Tibial artery (tissue), 4 donors: ENCODE measurements at regions not wholly inside any gene's neighbourhood (a gene's known extent, or its start where the extent isn't known, plus 50 kb on each side); places are given as distances from the start of the nearest gene placed in this dataset.

Experiments used
- DNase-seq, 2 donors: peaks; one replicate each; pipeline ENCODE4 v3.0.0-alpha.2; 2019
- H3K27ac ChIP-seq, 2 donors: fragments of 200-600 bp; sonication (generic) in 1 of 2; 1 replicate in 1 of 2; 2 replicates in 1 of 2; pipeline ENCODE4 v1.5.1; 2018 to 2019; ENCODE audit warnings: mild to moderate bottlenecking in 1 of 2
- H3K27me3 ChIP-seq, 2 donors: fragments of 200-600 bp; sonication (generic) in 1 of 2; one replicate each; pipeline versions ENCODE4 v1.5.1 to v1.6.0; 2016 to 2019
- H3K36me3 ChIP-seq, 3 donors: fragments of 200-600 bp; sonication (generic) in 2 of 3; one replicate each; pipeline ENCODE4 v1.5.1; 2016 to 2019; ENCODE audit warnings: mild to moderate bottlenecking in 2 of 3
- H3K4me1 ChIP-seq, 4 donors: fragments of 200-600 bp; sonication (generic) in 2 of 4; 1 replicate in 3 of 4; 2 replicates in 1 of 4; pipeline ENCODE4 v1.5.1; 2016 to 2019
- H3K4me3 ChIP-seq, 2 donors: fragments of 200-600 bp; sonication (generic) in 1 of 2; 1 replicate in 1 of 2; 2 replicates in 1 of 2; pipeline ENCODE4 v1.5.1; 2018 to 2019; ENCODE audit warnings: mild to moderate bottlenecking in 2 of 2
- H3K9me3 ChIP-seq, 3 donors: fragments of 200-600 bp; sonication (generic) in 1 of 3; one replicate each; pipeline ENCODE4 v1.5.1; 2016 to 2019
- intact Hi-C: fragments of 100-400 bp; cut with DNase I; formaldehyde crosslinking; loops from one replicate; pipeline ENCODE4 v1.15.0; 2023; ENCODE audit warnings: low total_unique reads
- TF ChIP-seq, protein P1 (sequence below), 2 experiments: fragments of 200-600 bp in 1 of 2; fragments of 450-650 bp in 1 of 2; IDR thresholded peaks; one replicate each; pipeline ENCODE4 v1.5.1; 2017 to 2019; ENCODE audit warnings: antibody characterized with exemption in 2 of 2, mild to moderate bottlenecking in 1 of 2, moderate library complexity in 1 of 2

DNA sequence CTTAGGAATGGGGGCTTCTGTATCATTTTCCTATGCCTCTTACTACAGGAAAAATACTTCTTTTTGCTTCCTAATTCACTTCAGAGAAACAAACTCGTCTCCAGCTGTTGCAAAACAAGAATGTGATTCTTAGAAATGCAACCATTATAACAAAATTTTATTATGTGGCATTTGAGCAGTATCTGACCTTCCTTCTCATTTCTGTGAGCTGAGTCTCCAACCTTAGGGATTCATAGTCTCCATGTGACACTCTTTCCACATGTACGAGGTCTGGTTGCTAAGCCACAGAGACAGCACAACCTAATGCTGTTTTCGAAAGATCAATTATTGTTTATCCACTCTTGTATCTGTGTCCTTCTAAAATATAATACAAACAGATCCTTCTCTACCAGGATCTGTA lies 75.3 kb upstream of the RGS4 start:
- TF ChIP-seq, protein P1, sequence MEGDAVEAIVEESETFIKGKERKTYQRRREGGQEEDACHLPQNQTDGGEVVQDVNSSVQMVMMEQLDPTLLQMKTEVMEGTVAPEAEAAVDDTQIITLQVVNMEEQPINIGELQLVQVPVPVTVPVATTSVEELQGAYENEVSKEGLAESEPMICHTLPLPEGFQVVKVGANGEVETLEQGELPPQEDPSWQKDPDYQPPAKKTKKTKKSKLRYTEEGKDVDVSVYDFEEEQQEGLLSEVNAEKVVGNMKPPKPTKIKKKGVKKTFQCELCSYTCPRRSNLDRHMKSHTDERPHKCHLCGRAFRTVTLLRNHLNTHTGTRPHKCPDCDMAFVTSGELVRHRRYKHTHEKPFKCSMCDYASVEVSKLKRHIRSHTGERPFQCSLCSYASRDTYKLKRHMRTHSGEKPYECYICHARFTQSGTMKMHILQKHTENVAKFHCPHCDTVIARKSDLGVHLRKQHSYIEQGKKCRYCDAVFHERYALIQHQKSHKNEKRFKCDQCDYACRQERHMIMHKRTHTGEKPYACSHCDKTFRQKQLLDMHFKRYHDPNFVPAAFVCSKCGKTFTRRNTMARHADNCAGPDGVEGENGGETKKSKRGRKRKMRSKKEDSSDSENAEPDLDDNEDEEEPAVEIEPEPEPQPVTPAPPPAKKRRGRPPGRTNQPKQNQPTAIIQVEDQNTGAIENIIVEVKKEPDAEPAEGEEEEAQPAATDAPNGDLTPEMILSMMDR (IDR thresholded peaks at IDR 0.05): no peak
- Histone ChIP-seq H3K27me3 (no peaks in the 10 kb centered on the region), H3K4me1 (no peaks in the 10 kb centered on the region), H3K9me3 (no peaks in the 10 kb centered on the region), H3K27ac (no peak overlapping the region), H3K4me3 (no peak overlapping the region), H3K36me3 (no peaks in the 10 kb centered on the region)
- no peak for DNase-seq
- intact Hi-C loops: no loop called here

DNA sequence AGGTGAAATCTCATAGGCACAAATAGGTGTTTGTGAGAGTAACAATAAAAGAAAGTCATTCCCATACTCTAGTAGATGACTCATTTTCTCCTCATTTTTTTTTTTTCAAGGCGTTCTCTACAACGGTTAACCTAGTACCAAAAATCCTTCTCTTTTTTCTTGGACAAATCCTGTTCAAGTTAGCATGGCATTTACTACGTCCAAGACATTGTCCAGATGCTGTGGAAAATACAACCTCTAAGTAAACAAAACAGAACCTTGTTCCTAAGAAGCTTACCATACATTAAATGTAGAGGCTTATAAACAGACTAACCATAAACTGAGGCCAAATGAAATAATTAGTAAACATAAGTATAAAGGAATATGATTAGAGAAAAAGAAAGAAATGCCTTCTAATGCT lies 76.2 kb upstream of the RGS4 start:
- no peaks in the 10 kb centered on the region for H3K9me3 ChIP-seq

DNA sequence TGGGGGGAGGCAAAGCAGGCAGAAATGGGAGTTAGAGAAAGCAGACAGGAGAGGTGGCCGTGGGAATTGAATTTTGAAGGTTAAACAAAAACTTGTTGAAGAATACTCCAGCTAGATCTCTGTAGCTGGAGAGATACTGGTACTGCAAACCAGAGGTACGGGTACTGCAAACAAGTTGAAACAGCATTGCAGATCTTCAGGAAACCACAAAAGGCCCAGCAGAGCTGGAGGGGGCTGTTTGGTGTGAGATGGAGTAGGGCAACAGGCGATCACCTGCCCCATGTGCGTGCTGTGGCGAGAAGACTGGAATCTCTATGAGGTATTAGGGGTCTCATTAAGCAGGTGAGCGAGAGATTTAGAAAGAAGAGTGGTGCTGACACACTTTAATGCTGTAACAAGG lies 77.7 kb upstream of the RGS4 start:
- H3K4me1 ChIP-seq: no peaks in the 10 kb centered on the region
- no peak for DNase-seq
- no peaks in the 10 kb centered on the region for H3K27me3 ChIP-seq
- H3K27ac ChIP-seq: no peak overlapping the region
- H3K9me3 ChIP-seq: no peaks in the 10 kb centered on the region
- H3K4me3 ChIP-seq: no peak overlapping the region
- H3K36me3 ChIP-seq: no peaks in the 10 kb centered on the region
- TF ChIP-seq, protein P1 (IDR thresholded peaks at IDR 0.05): no peak
- intact Hi-C loops: no loop called here

More for the DNA sequence above, 76.2 kb upstream of the RGS4 start:
- TF ChIP-seq, protein P1 (IDR thresholded peaks at IDR 0.05): no peak
- no peak overlapping the region for H3K4me3 ChIP-seq
- DNase-seq: no peak
- H3K27me3 ChIP-seq: no peaks in the 10 kb centered on the region
- H3K4me1 ChIP-seq: no peaks in the 10 kb centered on the region
- intact Hi-C loops: no loop called here
- no peak overlapping the region for H3K27ac ChIP-seq
- H3K36me3 ChIP-seq: no peaks in the 10 kb centered on the region

DNA sequence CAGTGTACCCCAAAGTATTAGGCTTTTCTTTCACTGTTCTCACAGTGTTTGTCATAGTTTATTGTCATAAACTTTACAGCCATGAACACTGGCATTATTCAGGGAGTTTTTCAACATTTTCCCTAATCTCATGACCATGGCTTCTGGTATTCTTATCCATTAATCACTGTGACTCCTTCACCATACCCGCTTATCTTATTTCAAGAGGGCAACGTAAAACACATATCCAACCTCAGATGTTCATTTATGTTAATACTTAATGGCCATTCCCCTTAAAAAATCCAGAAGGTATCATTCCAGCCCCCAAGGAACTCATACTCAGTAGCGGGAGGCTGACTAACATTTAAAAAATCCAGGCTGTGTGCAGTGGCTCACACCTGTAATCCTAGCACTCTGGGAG lies 78.5 kb upstream of the RGS4 start:
- Histone ChIP-seq H3K27ac (no peak overlapping the region), H3K9me3 (no peaks in the 10 kb centered on the region)

DNA sequence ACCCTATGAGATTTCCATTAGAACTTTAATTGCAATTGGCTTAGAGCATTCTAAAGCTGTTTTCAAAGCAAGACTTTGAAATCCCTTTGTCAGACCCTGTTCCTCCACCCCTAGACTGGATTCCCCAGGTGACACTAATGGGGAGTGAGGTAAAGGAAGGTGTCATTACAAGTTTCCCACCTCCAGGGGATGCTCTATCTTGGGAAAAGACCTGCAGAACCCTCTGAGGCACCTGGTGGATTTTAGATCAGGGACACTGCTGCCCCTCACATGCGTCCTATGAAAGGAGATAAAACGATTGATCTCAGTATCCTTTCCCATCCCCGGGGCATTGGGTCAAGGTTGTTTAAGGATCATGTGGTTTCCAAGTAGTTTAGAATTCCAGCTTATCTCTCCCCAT lies 80.3 kb upstream of the RGS4 start:
- Histone ChIP-seq H3K36me3 (no peaks in the 10 kb centered on the region), H3K4me1 (no peaks in the 10 kb centered on the region), H3K27me3 (no peaks in the 10 kb centered on the region), H3K9me3 (no peaks in the 10 kb centered on the region), H3K4me3 (no peak overlapping the region), H3K27ac (no peak overlapping the region)
- TF ChIP-seq, protein P1 (IDR thresholded peaks at IDR 0.05): no peak
- no peak for DNase-seq
- intact Hi-C loops: no loop called here

More for the DNA sequence above, 78.5 kb upstream of the RGS4 start:
- Histone ChIP-seq H3K4me1 (no peaks in the 10 kb centered on the region), H3K36me3 (no peaks in the 10 kb centered on the region), H3K27me3 (no peaks in the 10 kb centered on the region), H3K4me3 (no peak overlapping the region)
- no peak for DNase-seq
- TF ChIP-seq, protein P1 (IDR thresholded peaks at IDR 0.05): no peak
- intact Hi-C loops: no loop called here

DNA sequence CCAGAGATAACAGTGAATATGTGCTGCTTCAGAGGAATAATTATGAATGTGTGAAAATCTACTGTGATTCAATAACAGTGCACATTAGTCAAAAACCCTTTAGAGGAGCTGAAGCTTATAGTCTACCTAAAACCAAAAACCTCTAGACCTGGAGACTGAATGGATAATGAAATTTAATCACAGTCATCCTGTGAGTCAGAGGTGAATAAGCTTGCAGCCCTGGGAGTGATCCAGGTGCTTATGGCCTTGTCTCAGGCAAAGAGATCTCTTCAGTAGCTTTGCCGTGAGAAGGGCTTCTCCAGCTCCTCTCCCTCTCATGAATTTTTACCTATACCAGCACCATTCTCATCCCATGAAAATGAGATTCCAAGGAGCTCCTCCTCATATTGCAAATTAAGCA lies 81.3 kb upstream of the RGS4 start:
- H3K36me3 ChIP-seq: no peaks in the 10 kb centered on the region
- H3K27ac ChIP-seq: no peak overlapping the region
- H3K9me3 ChIP-seq: no peaks in the 10 kb centered on the region
- H3K4me3 ChIP-seq: no peak overlapping the region
- DNase-seq: no peak
- H3K4me1 ChIP-seq: no peaks in the 10 kb centered on the region
- no peaks in the 10 kb centered on the region for H3K27me3 ChIP-seq
- intact Hi-C loops: no loop called here
- TF ChIP-seq, protein P1 (IDR thresholded peaks at IDR 0.05): no peak
